ENCODE measurements at regions not wholly inside any gene's neighbourhood (a gene's known extent, or its start where the extent isn't known, plus 50 kb on each side); places are given as distances from the start of the nearest gene placed in this dataset.
A peak's percentile ranks its signal among the peaks of the same experiment; 100 is the strongest.

GRCh38 chr17:72429066-72429638 lies 308.3 kb downstream of the SOX9 start:
- H3K36me3 ChIP-seq (ENCODE audit: insufficient read depth, low read length, poor library complexity, severe bottlenecking): no peaks in the 10 kb centered on the region
- CTCF ChIA-PET: no interaction called here

DNA sequence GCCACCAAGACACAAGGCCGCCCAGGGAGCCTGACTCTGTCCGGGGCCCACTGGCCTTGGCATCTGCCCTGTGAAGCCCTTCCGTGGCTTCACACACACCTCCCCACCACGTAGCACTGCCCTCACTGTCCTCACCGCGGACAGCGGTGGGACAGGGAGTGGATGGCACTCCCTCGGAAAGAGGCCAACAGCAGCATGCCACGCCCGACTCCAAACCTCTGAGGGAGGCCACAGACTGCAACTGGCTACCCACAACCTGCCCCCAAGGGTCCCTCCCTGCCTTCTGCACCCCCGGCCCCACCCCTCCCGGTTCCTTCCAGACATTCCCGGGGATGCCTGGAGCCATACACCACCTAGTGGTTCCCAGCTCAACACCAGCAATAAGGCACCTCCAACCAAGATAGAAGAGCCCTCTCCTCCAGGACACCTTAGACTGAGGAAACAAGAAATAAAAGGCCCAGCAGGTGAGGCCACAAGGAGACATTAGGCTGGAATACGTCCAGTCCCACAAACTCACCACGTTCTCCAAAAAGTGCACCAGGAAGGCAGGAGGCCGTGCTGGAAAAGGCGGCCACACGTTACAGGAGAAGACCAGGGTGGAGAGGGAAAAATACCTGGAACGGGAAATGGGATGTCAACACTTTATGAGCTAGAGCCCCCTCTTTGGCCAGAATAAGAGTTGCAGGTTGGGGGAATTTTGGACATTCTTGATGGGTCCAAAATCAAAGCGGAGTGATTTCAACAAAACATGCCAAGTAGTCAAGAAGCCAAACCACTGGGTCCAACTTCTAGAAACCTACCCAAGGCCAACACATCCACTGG lies 310.0 kb downstream of the SOX9 start:
- POLR2A ChIA-PET (ENCODE audit: low non-redundant PET): interaction anchor here (0.6 kb wide), 1 partner anchor 310 kb away, joined by 3 read pairs; the partner anchor contains the start of gene SOX9
- H3K4me1 ChIP-seq (ENCODE audit: insufficient read depth, low read length, poor library complexity, severe bottlenecking): peaks cover 20% of the 10 kb centered on the region
- BruUV-seq (replicated peaks): no TSS peak
- H3K27ac ChIP-seq (ENCODE audit: low read depth, low read length, poor library complexity, severe bottlenecking): no peak overlapping the region
- no peaks in the 10 kb centered on the region for H3K9me3 ChIP-seq (ENCODE audit: low read depth, low read length, poor library complexity, severe bottlenecking)
- DNase-seq (ENCODE audit: low spot score): peak; percentile 50
- TF ChIP-seq, protein P1, sequence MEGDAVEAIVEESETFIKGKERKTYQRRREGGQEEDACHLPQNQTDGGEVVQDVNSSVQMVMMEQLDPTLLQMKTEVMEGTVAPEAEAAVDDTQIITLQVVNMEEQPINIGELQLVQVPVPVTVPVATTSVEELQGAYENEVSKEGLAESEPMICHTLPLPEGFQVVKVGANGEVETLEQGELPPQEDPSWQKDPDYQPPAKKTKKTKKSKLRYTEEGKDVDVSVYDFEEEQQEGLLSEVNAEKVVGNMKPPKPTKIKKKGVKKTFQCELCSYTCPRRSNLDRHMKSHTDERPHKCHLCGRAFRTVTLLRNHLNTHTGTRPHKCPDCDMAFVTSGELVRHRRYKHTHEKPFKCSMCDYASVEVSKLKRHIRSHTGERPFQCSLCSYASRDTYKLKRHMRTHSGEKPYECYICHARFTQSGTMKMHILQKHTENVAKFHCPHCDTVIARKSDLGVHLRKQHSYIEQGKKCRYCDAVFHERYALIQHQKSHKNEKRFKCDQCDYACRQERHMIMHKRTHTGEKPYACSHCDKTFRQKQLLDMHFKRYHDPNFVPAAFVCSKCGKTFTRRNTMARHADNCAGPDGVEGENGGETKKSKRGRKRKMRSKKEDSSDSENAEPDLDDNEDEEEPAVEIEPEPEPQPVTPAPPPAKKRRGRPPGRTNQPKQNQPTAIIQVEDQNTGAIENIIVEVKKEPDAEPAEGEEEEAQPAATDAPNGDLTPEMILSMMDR (conservative IDR thresholded peaks at IDR 0.05; ENCODE audit: low read depth, low read length): peak; percentile 59
- no peak for TF ChIP-seq EZH2 (IDR thresholded peaks at IDR 0.05; ENCODE audit: borderline replicate concordance, low read depth, low read length, poor library complexity, severe bottlenecking)
- no peaks in the 10 kb centered on the region for H3K27me3 ChIP-seq (replicated peaks; ENCODE audit: insufficient read depth, low read depth, low read length, poor library complexity)
- CTCF ChIA-PET: interaction anchor here (0.6 to 1.0 kb wide), 2 partner anchors 17 to 259 kb away, joined by 3 read pairs; no protein-coding TSS in a partner anchor
- no peak overlapping the region for H3K4me3 ChIP-seq (ENCODE audit: low read depth, low read length, poor library complexity, severe bottlenecking)
- intact Hi-C loops (cut with micrococcal nuclease; ENCODE audit: unreplicated experiment): loop anchor here (5.0 kb wide), 1 partner anchor 309 kb away; the partner anchor contains the start of gene SOX9
- H3K36me3 ChIP-seq (ENCODE audit: insufficient read depth, low read length, poor library complexity, severe bottlenecking): no peaks in the 10 kb centered on the region

More at GRCh38 chr17:72429066-72429638, 308.3 kb downstream of the SOX9 start:
- no peak for DNase-seq (ENCODE audit: low spot score)
- no peak overlapping the region for H3K4me3 ChIP-seq (ENCODE audit: low read depth, low read length, poor library complexity, severe bottlenecking)
- no peak overlapping the region for H3K27ac ChIP-seq (ENCODE audit: low read depth, low read length, poor library complexity, severe bottlenecking)
- no peaks in the 10 kb centered on the region for H3K27me3 ChIP-seq (replicated peaks; ENCODE audit: insufficient read depth, low read depth, low read length, poor library complexity)
- H3K4me1 ChIP-seq (ENCODE audit: insufficient read depth, low read length, poor library complexity, severe bottlenecking): peaks cover 20% of the 10 kb centered on the region
- H3K9me3 ChIP-seq (ENCODE audit: low read depth, low read length, poor library complexity, severe bottlenecking): no peaks in the 10 kb centered on the region
- intact Hi-C loops (cut with micrococcal nuclease; ENCODE audit: unreplicated experiment): loop anchor here (5.0 kb wide), 1 partner anchor 88 kb away; no protein-coding TSS in a partner anchor
- TF ChIP-seq, protein P1 (conservative IDR thresholded peaks at IDR 0.05; ENCODE audit: low read depth, low read length): peak; percentile 28; the same call in 1 of the 2 replicates
- TF ChIP-seq EZH2 (IDR thresholded peaks at IDR 0.05; ENCODE audit: borderline replicate concordance, low read depth, low read length, poor library complexity, severe bottlenecking): no peak
- POLR2A ChIA-PET (ENCODE audit: low non-redundant PET): interaction anchor here (0.7 kb wide), 1 partner anchor 59 kb away, joined by 7 read pairs; no protein-coding TSS in a partner anchor
- BruUV-seq (replicated peaks): no TSS peak

GRCh38 chr17:72432143-72432621 lies 311.4 kb downstream of the SOX9 start:
- peak; percentile 48 for DNase-seq (ENCODE audit: low spot score)
- H3K27me3 ChIP-seq (replicated peaks; ENCODE audit: insufficient read depth, low read depth, low read length, poor library complexity): no peaks in the 10 kb centered on the region
- no peak overlapping the region for H3K4me3 ChIP-seq (ENCODE audit: low read depth, low read length, poor library complexity, severe bottlenecking)
- peaks cover 20% of the 10 kb centered on the region for H3K4me1 ChIP-seq (ENCODE audit: insufficient read depth, low read length, poor library complexity, severe bottlenecking)
- no peaks in the 10 kb centered on the region for H3K36me3 ChIP-seq (ENCODE audit: insufficient read depth, low read length, poor library complexity, severe bottlenecking)
- ChIA-PET POLR2A (ENCODE audit: low non-redundant PET) (no interaction called here), CTCF (no interaction called here)
- no peak for TF ChIP-seq EZH2 (IDR thresholded peaks at IDR 0.05; ENCODE audit: borderline replicate concordance, low read depth, low read length, poor library complexity, severe bottlenecking)
- TF ChIP-seq, protein P1 (conservative IDR thresholded peaks at IDR 0.05; ENCODE audit: low read depth, low read length): no peak
- no peaks in the 10 kb centered on the region for H3K9me3 ChIP-seq (ENCODE audit: low read depth, low read length, poor library complexity, severe bottlenecking)
- intact Hi-C loops (cut with micrococcal nuclease; ENCODE audit: unreplicated experiment): loop anchor here (5.0 kb wide), 1 partner anchor 310 kb away; the partner anchor contains the start of gene SOX9
- no peak overlapping the region for H3K27ac ChIP-seq (ENCODE audit: low read depth, low read length, poor library complexity, severe bottlenecking)
- BruUV-seq (replicated peaks): no TSS peak

Measured in A673 (cell line).